Adipocyte (in vitro differentiated cells): ENCODE measurements at regions not wholly inside any gene's neighbourhood (a gene's known extent, or its start where the extent isn't known, plus 50 kb on each side); places are given as distances from the start of the nearest gene placed in this dataset.
"Not testable (repeated sequence)": the region's sequence is repeated elsewhere in the genome, so short reads cannot be mapped to it uniquely, and the experiment has no call there.

Experiments
- DNase-seq: peaks from one replicate; pipeline ENCODE4 v3.0.0-alpha.2; 2015; ENCODE audit warnings: low read depth
- H3K27me3 ChIP-seq: replicated peaks from 2 replicates; pipeline ENCODE4 v1.7.0; 2013; ENCODE audit warnings: mild to moderate bottlenecking, low read length, moderate library complexity; ENCODE audit not compliant: control insufficient read depth, insufficient read depth
- H3K36me3 ChIP-seq: 2 replicates; pipeline ENCODE4 v1.7.0; 2013; ENCODE audit warnings: low read length, mild to moderate bottlenecking, moderate library complexity; ENCODE audit not compliant: control insufficient read depth, insufficient read depth, severe bottlenecking
- H3K4me1 ChIP-seq: 2 replicates; pipeline ENCODE4 v1.7.0; 2013; ENCODE audit warnings: mild to moderate bottlenecking, low read length, moderate library complexity; ENCODE audit not compliant: control insufficient read depth, insufficient read depth
- H3K4me3 ChIP-seq: 2 replicates; pipeline ENCODE4 v1.7.0; 2013; ENCODE audit warnings: mild to moderate bottlenecking, low read length, moderate library complexity
- H3K9ac ChIP-seq: 2 replicates; pipeline ENCODE4 v1.7.0; 2013; ENCODE audit warnings: mild to moderate bottlenecking, low read length, moderate library complexity
- H3K9me3 ChIP-seq: 2 replicates; pipeline ENCODE4 v1.7.0; 2013; ENCODE audit warnings: mild to moderate bottlenecking, low read length, moderate library complexity; ENCODE audit not compliant: control insufficient read depth

GRCh38 chr3:87549208-87549607 is 272.8 kb upstream of the POU1F1 start:
- H3K9ac ChIP-seq = no peak overlapping the region
- H3K9me3 ChIP-seq = no peaks in the 10 kb centered on the region
- no peaks in the 10 kb centered on the region for H3K36me3 ChIP-seq
- H3K27me3 ChIP-seq = no peaks in the 10 kb centered on the region
- H3K4me3 ChIP-seq = no peak overlapping the region
- no peak for DNase-seq
- no peaks in the 10 kb centered on the region for H3K4me1 ChIP-seq

- no peaks in the 10 kb centered on the region for H3K9me3 ChIP-seq
- H3K36me3 ChIP-seq = no peaks in the 10 kb centered on the region
- H3K4me3 ChIP-seq = no peak overlapping the region
- DNase-seq = no peak
- no peaks in the 10 kb centered on the region for H3K27me3 ChIP-seq
- H3K9ac ChIP-seq = no peak overlapping the region
- no peaks in the 10 kb centered on the region for H3K4me1 ChIP-seq
Measured at GRCh38 chr3:87548271-87548670, 271.9 kb upstream of the POU1F1 start.

GRCh38 chr3:87546216-87546615 is 269.8 kb upstream of the POU1F1 start:
- no peak overlapping the region for H3K9ac ChIP-seq
- H3K36me3 ChIP-seq = no peaks in the 10 kb centered on the region
- no peaks in the 10 kb centered on the region for H3K9me3 ChIP-seq
- no peaks in the 10 kb centered on the region for H3K27me3 ChIP-seq
- no peak for DNase-seq
- no peaks in the 10 kb centered on the region for H3K4me1 ChIP-seq
- H3K4me3 ChIP-seq = no peak overlapping the region

- not testable (repeated sequence) for H3K36me3 ChIP-seq, H3K4me3 ChIP-seq, DNase-seq, H3K9ac ChIP-seq, H3K9me3 ChIP-seq, H3K27me3 ChIP-seq, H3K4me1 ChIP-seq
Measured at GRCh38 chr3:87543408-87543807, 267.0 kb upstream of the POU1F1 start.

GRCh38 chr3:87541723-87542122 is 265.3 kb upstream of the POU1F1 start:
- H3K4me3 ChIP-seq = no peak overlapping the region
- no peaks in the 10 kb centered on the region for H3K9me3 ChIP-seq
- H3K36me3 ChIP-seq = no peaks in the 10 kb centered on the region
- no peaks in the 10 kb centered on the region for H3K27me3 ChIP-seq
- H3K9ac ChIP-seq = no peak overlapping the region
- DNase-seq = no peak
- no peaks in the 10 kb centered on the region for H3K4me1 ChIP-seq

GRCh38 chr3:87538722-87539121 is 262.3 kb upstream of the POU1F1 start:
- H3K27me3 ChIP-seq, H3K4me1 ChIP-seq, H3K4me3 ChIP-seq, DNase-seq, H3K9me3 ChIP-seq, H3K36me3 ChIP-seq, H3K9ac ChIP-seq: not testable (repeated sequence)

- Histone ChIP-seq H3K4me3 (no peak overlapping the region), H3K27me3 (no peaks in the 10 kb centered on the region), H3K9ac (no peak overlapping the region), H3K9me3 (no peaks in the 10 kb centered on the region), H3K4me1 (peaks cover 5% of the 10 kb centered on the region), H3K36me3 (no peaks in the 10 kb centered on the region)
- no peak for DNase-seq
Measured at GRCh38 chr3:87509401-87509800, 233.0 kb upstream of the POU1F1 start.

- no peaks in the 10 kb centered on the region for H3K27me3 ChIP-seq
- no peak overlapping the region for H3K4me3 ChIP-seq
- H3K36me3 ChIP-seq = no peaks in the 10 kb centered on the region
- H3K9me3 ChIP-seq = no peaks in the 10 kb centered on the region
- DNase-seq = no peak
- no peak overlapping the region for H3K9ac ChIP-seq
- peaks cover 5% of the 10 kb centered on the region for H3K4me1 ChIP-seq
Measured at GRCh38 chr3:87508921-87509320, 232.5 kb upstream of the POU1F1 start.

- Histone ChIP-seq H3K9me3 (no peaks in the 10 kb centered on the region), H3K36me3 (no peaks in the 10 kb centered on the region), H3K4me3 (no peak overlapping the region), H3K4me1 (peaks cover 5% of the 10 kb centered on the region), H3K9ac (no peak overlapping the region), H3K27me3 (no peaks in the 10 kb centered on the region)
- DNase-seq = no peak
Measured at GRCh38 chr3:87507753-87508152, 231.4 kb upstream of the POU1F1 start.

- H3K9me3 ChIP-seq = no peaks in the 10 kb centered on the region
- H3K4me1 ChIP-seq = no peaks in the 10 kb centered on the region
- no peaks in the 10 kb centered on the region for H3K27me3 ChIP-seq
- DNase-seq = peak; percentile 91
- no peak overlapping the region for H3K4me3 ChIP-seq
- H3K36me3 ChIP-seq = no peaks in the 10 kb centered on the region
- H3K9ac ChIP-seq = no peak overlapping the region
Measured at GRCh38 chr3:87503900-87504498, 227.6 kb upstream of the POU1F1 start.

- no peaks in the 10 kb centered on the region for H3K27me3 ChIP-seq
- no peaks in the 10 kb centered on the region for H3K9me3 ChIP-seq
- no peaks in the 10 kb centered on the region for H3K36me3 ChIP-seq
- DNase-seq = no peak
- no peak overlapping the region for H3K4me3 ChIP-seq
- no peaks in the 10 kb centered on the region for H3K4me1 ChIP-seq
- no peak overlapping the region for H3K9ac ChIP-seq
Measured at GRCh38 chr3:87501076-87501475, 224.7 kb upstream of the POU1F1 start.

- no peaks in the 10 kb centered on the region for H3K36me3 ChIP-seq
- no peak overlapping the region for H3K9ac ChIP-seq
- H3K4me3 ChIP-seq = no peak overlapping the region
- no peak for DNase-seq
- no peaks in the 10 kb centered on the region for H3K9me3 ChIP-seq
- H3K27me3 ChIP-seq = no peaks in the 10 kb centered on the region
- H3K4me1 ChIP-seq = no peaks in the 10 kb centered on the region
Measured at GRCh38 chr3:87498358-87499080, 222.1 kb upstream of the POU1F1 start.
